Endodermal cell (in vitro differentiated cells): ENCODE measurements at regions not wholly inside any gene's neighbourhood (a gene's known extent, or its start where the extent isn't known, plus 50 kb on each side); places are given as distances from the start of the nearest gene placed in this dataset.
A peak's percentile ranks its signal among the peaks of the same experiment; 100 is the strongest.

Experiments used
- DNase-seq: peaks from one replicate; pipeline ENCODE4 v3.0.0-alpha.2; 2017
- H3K27ac ChIP-seq: 2 replicates; pipeline ENCODE4 v1.5.1; 2013; ENCODE audit warnings: mild to moderate bottlenecking, low read depth, low read length, moderate library complexity
- H3K27me3 ChIP-seq: 2 replicates; pipeline ENCODE4 v1.6.1; 2013; ENCODE audit warnings: mild to moderate bottlenecking, low read length, moderate library complexity; ENCODE audit not compliant: insufficient read depth, control insufficient read depth, poor library complexity, severe bottlenecking
- H3K36me3 ChIP-seq: 2 replicates; pipeline ENCODE4 v1.7.0; 2013; ENCODE audit warnings: mild to moderate bottlenecking, low read length, moderate library complexity; ENCODE audit not compliant: control insufficient read depth, insufficient read depth
- H3K4me1 ChIP-seq: one replicate; pipeline ENCODE4 v1.7.0; 2013; ENCODE audit warnings: low read length; ENCODE audit not compliant: control insufficient read depth, insufficient read depth
- H3K4me3 ChIP-seq: 2 replicates; pipeline ENCODE4 v1.5.1; 2013; ENCODE audit warnings: mild to moderate bottlenecking, low read length, moderate library complexity
- H3K9ac ChIP-seq: 2 replicates; pipeline ENCODE4 v1.6.1; 2013; ENCODE audit warnings: mild to moderate bottlenecking, low read length, moderate library complexity; ENCODE audit not compliant: poor library complexity, severe bottlenecking; ENCODE audit errors: extremely low read depth
- H3K9me3 ChIP-seq: 2 replicates; pipeline ENCODE4 v1.6.1; 2013; ENCODE audit warnings: mild to moderate bottlenecking, low read length, moderate library complexity; ENCODE audit not compliant: control insufficient read depth
- H3K27ac Mint-ChIP-seq: 2 replicates; pipeline ENCODE4 v1.8.0; 2020; ENCODE audit warnings: mixed read lengths
- H3K27me3 Mint-ChIP-seq: 2 replicates; pipeline ENCODE4 v1.8.0; 2021; ENCODE audit warnings: mild to moderate bottlenecking, mixed read lengths; ENCODE audit not compliant: insufficient read depth
- H3K36me3 Mint-ChIP-seq: 2 replicates; pipeline ENCODE4 v1.8.0; 2020; ENCODE audit warnings: low read depth, mixed read lengths
- H3K4me1 Mint-ChIP-seq: 2 replicates; pipeline ENCODE4 v1.8.0; 2020; ENCODE audit warnings: mixed read lengths
- H3K4me3 Mint-ChIP-seq: 2 replicates; pipeline ENCODE4 v1.8.0; 2020; ENCODE audit warnings: mild to moderate bottlenecking, moderate library complexity, mixed read lengths
- H3K9me3 Mint-ChIP-seq: 2 replicates; pipeline ENCODE4 v1.8.0; 2020; ENCODE audit warnings: mild to moderate bottlenecking, mixed read lengths
- WGBS, 2 experiments: methylation state at CpG; one replicate each; pipeline versions ENCODE4 v1.1.5 to v1.1.7; 2013; ENCODE audit warnings: missing lambda C conversion rate in 2 of 2, mixed read lengths in 1 of 2; ENCODE audit not compliant: insufficient coverage in 1 of 2, insufficient read length in 1 of 2; 5-methylcytosine and 5-hydroxymethylcytosine counted together
- TF ChIP-seq, protein P1 (sequence below): fragments of 200-600 bp; sonication (generic); conservative IDR thresholded peaks from 2 replicates; pipeline ENCODE4 v1.5.0; 2021; ENCODE audit warnings: antibody characterized with exemption, mild to moderate bottlenecking

DNA sequence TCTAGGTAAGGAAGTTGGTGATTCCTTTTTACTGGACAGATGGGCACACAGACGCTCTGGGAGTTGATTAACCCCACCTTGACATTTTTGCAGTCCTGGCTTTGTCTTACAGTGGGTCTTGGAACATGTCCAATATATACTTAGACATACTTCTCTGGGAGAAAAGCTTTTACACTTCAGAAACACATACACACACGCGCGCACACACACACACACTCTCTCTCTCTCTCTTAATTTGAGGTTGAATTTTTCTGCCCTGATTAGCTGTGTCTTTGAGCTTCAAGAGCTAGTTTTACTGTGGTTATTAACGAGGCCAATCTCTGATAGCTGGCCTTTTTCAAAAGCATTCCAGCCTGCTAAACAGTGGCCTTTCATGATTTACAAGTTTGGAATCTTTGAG, 215.0 kb downstream of the MYCN start:
- H3K9ac ChIP-seq: no peak overlapping the region
- no peaks in the 10 kb centered on the region for H3K27me3 ChIP-seq
- Mint-ChIP-seq H3K27ac (no peak overlapping the region), H3K9me3 (no peaks in the 10 kb centered on the region), H3K27me3 (no peaks in the 10 kb centered on the region), H3K36me3 (no peaks in the 10 kb centered on the region), H3K4me1 (no peaks in the 10 kb centered on the region), H3K4me3 (no peak overlapping the region)
- TF ChIP-seq, protein P1, sequence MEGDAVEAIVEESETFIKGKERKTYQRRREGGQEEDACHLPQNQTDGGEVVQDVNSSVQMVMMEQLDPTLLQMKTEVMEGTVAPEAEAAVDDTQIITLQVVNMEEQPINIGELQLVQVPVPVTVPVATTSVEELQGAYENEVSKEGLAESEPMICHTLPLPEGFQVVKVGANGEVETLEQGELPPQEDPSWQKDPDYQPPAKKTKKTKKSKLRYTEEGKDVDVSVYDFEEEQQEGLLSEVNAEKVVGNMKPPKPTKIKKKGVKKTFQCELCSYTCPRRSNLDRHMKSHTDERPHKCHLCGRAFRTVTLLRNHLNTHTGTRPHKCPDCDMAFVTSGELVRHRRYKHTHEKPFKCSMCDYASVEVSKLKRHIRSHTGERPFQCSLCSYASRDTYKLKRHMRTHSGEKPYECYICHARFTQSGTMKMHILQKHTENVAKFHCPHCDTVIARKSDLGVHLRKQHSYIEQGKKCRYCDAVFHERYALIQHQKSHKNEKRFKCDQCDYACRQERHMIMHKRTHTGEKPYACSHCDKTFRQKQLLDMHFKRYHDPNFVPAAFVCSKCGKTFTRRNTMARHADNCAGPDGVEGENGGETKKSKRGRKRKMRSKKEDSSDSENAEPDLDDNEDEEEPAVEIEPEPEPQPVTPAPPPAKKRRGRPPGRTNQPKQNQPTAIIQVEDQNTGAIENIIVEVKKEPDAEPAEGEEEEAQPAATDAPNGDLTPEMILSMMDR: no peak
- H3K4me3 ChIP-seq: no peak overlapping the region
- 79 to 92% methylated on average over 4 to 5 of the region's 5 CpGs for WGBS, 2 experiments
- no peaks in the 10 kb centered on the region for H3K4me1 ChIP-seq
- no peak overlapping the region for H3K27ac ChIP-seq
- no peaks in the 10 kb centered on the region for H3K9me3 ChIP-seq
- DNase-seq: peak; percentile 20
- H3K36me3 ChIP-seq: no peaks in the 10 kb centered on the region

DNA sequence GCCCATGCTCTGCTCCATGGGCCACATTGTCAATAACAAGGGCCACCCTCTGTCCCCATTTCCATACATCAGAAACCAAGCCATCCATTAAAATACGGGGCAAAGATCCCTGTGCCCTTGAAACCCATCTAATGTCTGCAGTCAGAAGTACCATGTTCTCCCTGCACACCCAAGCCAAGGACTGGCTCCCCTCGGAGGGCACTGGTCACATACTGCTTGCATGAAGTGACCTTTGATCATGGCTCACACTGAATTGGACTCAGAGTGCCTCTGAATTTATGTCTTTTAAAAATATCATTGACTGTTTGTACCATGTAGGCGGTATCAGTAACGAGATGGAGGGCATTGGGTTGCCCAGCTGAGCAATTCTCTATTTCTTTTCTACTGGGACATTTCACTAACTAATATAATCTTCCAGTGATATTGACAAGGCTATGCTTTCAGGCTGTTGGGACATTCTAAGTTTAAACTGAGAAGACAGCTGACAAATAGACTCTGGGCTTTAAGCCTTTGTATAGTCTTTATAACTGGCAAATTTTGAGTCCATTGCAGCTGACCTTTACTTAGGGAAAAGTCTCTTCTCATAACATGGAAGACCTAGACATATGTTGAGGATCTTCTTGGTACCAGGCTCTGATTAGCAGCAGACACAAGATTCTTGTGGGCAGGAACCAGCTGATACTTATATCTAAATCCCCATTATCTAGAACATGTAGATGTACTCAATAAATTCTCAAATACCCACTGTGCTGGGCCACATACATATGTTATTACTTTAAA, 214.3 kb downstream of the MYCN start:
- no peaks in the 10 kb centered on the region for H3K4me1 Mint-ChIP-seq
- H3K9me3 Mint-ChIP-seq: no peaks in the 10 kb centered on the region
- Histone ChIP-seq H3K9ac (no peak overlapping the region), H3K9me3 (no peaks in the 10 kb centered on the region), H3K27me3 (no peaks in the 10 kb centered on the region), H3K27ac (no peak overlapping the region), H3K4me1 (no peaks in the 10 kb centered on the region), H3K36me3 (no peaks in the 10 kb centered on the region), H3K4me3 (no peak overlapping the region)
- H3K36me3 Mint-ChIP-seq: no peaks in the 10 kb centered on the region
- no peak overlapping the region for H3K4me3 Mint-ChIP-seq
- TF ChIP-seq, protein P1: no peak
- DNase-seq: peak; percentile 15
- no peaks in the 10 kb centered on the region for H3K27me3 Mint-ChIP-seq
- 94 to 100% methylated on average over 3 to 4 of the region's 4 CpGs for WGBS, 2 experiments
- no peak overlapping the region for H3K27ac Mint-ChIP-seq

DNA sequence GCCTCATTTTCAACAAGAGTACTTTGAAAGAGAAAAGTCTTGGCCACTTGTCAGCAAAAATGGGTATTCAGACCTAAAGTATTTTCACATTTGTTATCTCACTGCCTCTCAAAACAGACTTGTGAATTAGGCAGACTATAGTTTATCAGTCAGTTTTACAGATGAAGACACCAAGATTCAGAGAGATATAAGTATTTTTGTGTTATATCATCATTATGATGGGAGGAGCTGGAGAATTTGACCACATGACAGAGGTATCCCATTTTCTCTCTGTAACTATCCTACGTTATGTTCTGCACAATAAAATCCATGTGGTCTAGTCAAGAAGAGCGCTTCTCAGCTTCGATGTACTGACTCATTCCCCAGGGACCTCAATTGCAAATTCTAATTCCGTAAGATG, 213.7 kb downstream of the MYCN start:
- H3K36me3 Mint-ChIP-seq: no peaks in the 10 kb centered on the region
- H3K4me3 Mint-ChIP-seq: no peak overlapping the region
- TF ChIP-seq, protein P1: no peak
- 93 to 95% methylated on average over 4 of the region's 4 CpGs for WGBS, 2 experiments
- no peak overlapping the region for H3K27ac ChIP-seq
- DNase-seq: no peak
- no peaks in the 10 kb centered on the region for H3K9me3 Mint-ChIP-seq
- no peak overlapping the region for H3K27ac Mint-ChIP-seq
- H3K4me1 Mint-ChIP-seq: peaks cover 2% of the 10 kb centered on the region
- no peak overlapping the region for H3K9ac ChIP-seq
- no peaks in the 10 kb centered on the region for H3K27me3 Mint-ChIP-seq
- no peak overlapping the region for H3K4me3 ChIP-seq
- no peaks in the 10 kb centered on the region for H3K4me1 ChIP-seq
- no peaks in the 10 kb centered on the region for H3K36me3 ChIP-seq
- H3K27me3 ChIP-seq: no peaks in the 10 kb centered on the region
- no peaks in the 10 kb centered on the region for H3K9me3 ChIP-seq
